ENCODE measurements at regions not wholly inside any gene's neighbourhood (a gene's known extent, or its start where the extent isn't known, plus 50 kb on each side); places are given as distances from the start of the nearest gene placed in this dataset.

GRCh38 chr3:72144773-72145505 is 360.0 kb upstream of the PROK2 start:
- no peak for DNase-seq

- no peak for DNase-seq
Measured at GRCh38 chr3:72143966-72144717, 359.2 kb upstream of the PROK2 start.

GRCh38 chr3:72143322-72143721 is 358.4 kb upstream of the PROK2 start:
- no peak for DNase-seq

GRCh38 chr3:72142028-72142427 is 357.1 kb upstream of the PROK2 start:
- no peak for DNase-seq

- no peak for DNase-seq
Measured at GRCh38 chr3:72141264-72141663, 356.3 kb upstream of the PROK2 start.

- DNase-seq: no peak
Measured at GRCh38 chr3:72139316-72139715, 354.4 kb upstream of the PROK2 start.

GRCh38 chr3:72137865-72138861 is 353.2 kb upstream of the PROK2 start:
- DNase-seq: no peak

GRCh38 chr3:72135636-72136035 is 350.7 kb upstream of the PROK2 start:
- DNase-seq: no peak

- DNase-seq: no peak
Measured at GRCh38 chr3:72134989-72135451, 350.1 kb upstream of the PROK2 start.

GRCh38 chr3:72133329-72134011 is 348.5 kb upstream of the PROK2 start:
- DNase-seq: no peak

- no peak for DNase-seq
Measured at GRCh38 chr3:72131899-72132298, 347.0 kb upstream of the PROK2 start.

GRCh38 chr3:72130565-72130964 is 345.6 kb upstream of the PROK2 start:
- no peak for DNase-seq

GRCh38 chr3:72129501-72130094 is 344.6 kb upstream of the PROK2 start:
- DNase-seq: no peak

- DNase-seq: no peak
Measured at GRCh38 chr3:72128921-72129320, 344.0 kb upstream of the PROK2 start.

GRCh38 chr3:72127844-72128243 is 342.9 kb upstream of the PROK2 start:
- DNase-seq: no peak

- DNase-seq: no peak
Measured at GRCh38 chr3:72127224-72127612, 342.3 kb upstream of the PROK2 start.

GRCh38 chr3:72126441-72127223 is 341.7 kb upstream of the PROK2 start:
- DNase-seq: no peak

GRCh38 chr3:72123908-72124441 is 339.0 kb upstream of the PROK2 start:
- no peak for DNase-seq

GRCh38 chr3:72120806-72121778 is 336.1 kb upstream of the PROK2 start:
- DNase-seq: no peak

- DNase-seq: no peak
Measured at GRCh38 chr3:72120039-72120438, 335.1 kb upstream of the PROK2 start.

Measured in activated CD4-positive, alpha-beta T cell treated with anti-CD3 and anti-CD28 coated beads, Interleukin-2, amount 50 U/mL, for 1 hour (primary cell).